Fibroblast of the aortic adventitia (primary cell): ENCODE measurements at regions not wholly inside any gene's neighbourhood (a gene's known extent, or its start where the extent isn't known, plus 50 kb on each side); places are given as distances from the start of the nearest gene placed in this dataset.

Experiments used
- DNase-seq: peaks from one replicate; pipeline ENCODE4 v3.0.0-alpha.2; 2010; ENCODE audit warnings: low read depth
- H3K4me3 ChIP-seq: 2 replicates; pipeline ENCODE4 v1.5.1; 2011; ENCODE audit warnings: low read depth, mild to moderate bottlenecking, control low read depth, low read length, moderate library complexity
- CTCF ChIP-seq: IDR thresholded peaks from 2 replicates; pipeline ENCODE4 v1.5.1; 2011; ENCODE audit warnings: mild to moderate bottlenecking, low read length, control low read depth, inconsistent platforms; ENCODE audit not compliant: insufficient read depth

- no peak for DNase-seq
- H3K4me3 ChIP-seq: no peak overlapping the region
- no peak for TF ChIP-seq CTCF
Measured at GRCh38 chr7:148481971-148482626, 108.5 kb upstream of the C7orf33 start.

GRCh38 chr7:148483515-148484308 lies 106.9 kb upstream of the C7orf33 start:
- no peak overlapping the region for H3K4me3 ChIP-seq
- no peak for DNase-seq
- no peak for TF ChIP-seq CTCF

GRCh38 chr7:148484486-148484885 lies 106.1 kb upstream of the C7orf33 start:
- no peak for DNase-seq
- no peak for TF ChIP-seq CTCF
- no peak overlapping the region for H3K4me3 ChIP-seq

- H3K4me3 ChIP-seq: no peak overlapping the region
- DNase-seq: no peak
- TF ChIP-seq CTCF: no peak
Measured at GRCh38 chr7:148485618-148486017, 104.9 kb upstream of the C7orf33 start.

GRCh38 chr7:148486937-148487336 lies 103.6 kb upstream of the C7orf33 start:
- no peak for DNase-seq
- H3K4me3 ChIP-seq: no peak overlapping the region
- TF ChIP-seq CTCF: no peak

- H3K4me3 ChIP-seq: no peak overlapping the region
- no peak for TF ChIP-seq CTCF
- no peak for DNase-seq
Measured at GRCh38 chr7:148487912-148488311, 102.7 kb upstream of the C7orf33 start.

- no peak for TF ChIP-seq CTCF
- H3K4me3 ChIP-seq: no peak overlapping the region
- no peak for DNase-seq
Measured at GRCh38 chr7:148489678-148490077, 100.9 kb upstream of the C7orf33 start.
